ENCODE measurements at regions not wholly inside any gene's neighbourhood (a gene's known extent, or its start where the extent isn't known, plus 50 kb on each side); places are given as distances from the start of the nearest gene placed in this dataset.

DNA sequence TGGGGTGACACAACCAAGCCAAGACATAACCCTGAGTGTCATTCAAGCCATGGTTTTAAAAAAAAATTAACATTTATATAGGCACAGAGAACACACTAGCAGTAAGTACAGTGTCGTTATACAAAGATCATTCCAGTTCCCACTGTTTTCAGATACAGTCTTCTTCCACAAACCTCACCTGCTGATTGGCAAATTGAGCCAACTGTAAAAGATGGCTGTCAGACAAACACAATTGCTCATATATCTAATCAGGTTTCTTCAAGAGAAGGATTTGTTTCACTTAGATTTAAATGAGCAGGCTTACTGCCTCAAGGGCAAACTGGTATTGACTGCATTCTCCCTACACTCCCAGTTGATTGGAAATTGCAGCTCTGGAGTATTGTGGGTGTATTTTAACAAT, 308.9 kb downstream of the RBM26 start:
- no peaks in the 10 kb centered on the region for H3K4me1 ChIP-seq (replicated peaks in 1 of 4; ENCODE audit: control insufficient read depth in 3 of 4, insufficient read depth in 4 of 4, low read length in 3 of 4)
- no peak overlapping the region for H3K56ac ChIP-seq (replicated peaks; ENCODE audit: insufficient read length, low read depth, low read length)
- H3K4me2 ChIP-seq (ENCODE audit: insufficient read depth in 1 of 2, low read depth in 2 of 2, low read length in 2 of 2) = no peak overlapping the region
- no peak overlapping the region for H2AFZ ChIP-seq (ENCODE audit: low read length)
- no peaks in the 10 kb centered on the region for H4K20me1 ChIP-seq (replicated peaks in 1 of 2; ENCODE audit: control insufficient read depth in 1 of 2, insufficient read depth in 2 of 2, low read length in 2 of 2)
- no peak overlapping the region for H2BK5ac ChIP-seq (ENCODE audit: low read depth, low read length)
- no peak overlapping the region for H3K4me3 ChIP-seq (ENCODE audit: extremely low read depth in 1 of 4, insufficient read depth in 2 of 4, low read depth in 3 of 4, low read length in 4 of 4)
- no peaks in the 10 kb centered on the region for H3K36me3 ChIP-seq (ENCODE audit: control insufficient read depth in 2 of 4, insufficient read depth in 4 of 4, low read length in 3 of 4)
- no peak overlapping the region for H3K9ac ChIP-seq (replicated peaks in 1 of 4; ENCODE audit: extremely low read depth in 1 of 4, low read depth in 3 of 4, low read length in 3 of 4)
- POLR2A ChIA-PET (ENCODE audit: partially characterized antibody) = no interaction called here
- no peak overlapping the region for H4K91ac ChIP-seq (replicated peaks; ENCODE audit: insufficient read length, low read length)
- no peak overlapping the region for H4K8ac ChIP-seq (ENCODE audit: extremely low read depth, insufficient read depth, low read length)
- no peak overlapping the region for H3K27ac ChIP-seq (ENCODE audit: low read depth, low read length)
- no peaks in the 10 kb centered on the region for H3K79me1 ChIP-seq (ENCODE audit: low read depth, low read length)
- H2AK5ac ChIP-seq (ENCODE audit: low read depth, low read length) = no peak overlapping the region
- H3K4ac ChIP-seq (replicated peaks; ENCODE audit: insufficient read length, low read depth, low read length) = no peak overlapping the region
- 92% methylated on average over 1 of the region's 1 CpG; no CpG with 5 or more reads in 1 of the 2 experiments for WGBS, 2 experiments (ENCODE audit: extremely low coverage in 1 of 2, insufficient coverage in 1 of 2, insufficient read length in 1 of 2, insufficient replicate concordance in 2 of 2, low coverage in 1 of 2, low lambda C conversion rate in 2 of 2, missing lambda C conversion rate in 1 of 2)
- no peak overlapping the region for H4K5ac ChIP-seq (ENCODE audit: insufficient read length, low read depth, low read length)
- FAIRE-seq (no peak), DNase-seq (ENCODE audit: low read depth in 1 of 2, low spot score in 2 of 2) (no peak)
- no peaks in the 10 kb centered on the region for H3K79me2 ChIP-seq (ENCODE audit: control insufficient read depth in 1 of 2, insufficient read depth in 2 of 2, low read length in 2 of 2)
- peaks cover 0 to 1% (median 0%) of the 10 kb centered on the region in 4 experiments; a peak in 1 of 7 replicates for H3K27me3 ChIP-seq (replicated peaks in 1 of 4; ENCODE audit: control insufficient read depth in 3 of 4, extremely low read depth in 1 of 4, insufficient read depth in 3 of 4, low read length in 3 of 4)
- no peak overlapping the region for H2BK12ac ChIP-seq (ENCODE audit: low read depth, low read length)
- H2BK120ac ChIP-seq (replicated peaks; ENCODE audit: low read depth, low read length) = no peak overlapping the region
- no peaks in the 10 kb centered on the region for H3K23me2 ChIP-seq (ENCODE audit: low read depth, low read length)
- CTCF ChIA-PET (ENCODE audit: partially characterized antibody) = no interaction called here
- no peaks in the 10 kb centered on the region for H3K9me3 ChIP-seq (ENCODE audit: insufficient read depth in 2 of 2, low read depth in 1 of 2, low read length in 1 of 2)
- H3K23ac ChIP-seq (ENCODE audit: insufficient read length) = no peak overlapping the region
- no peak overlapping the region for H2BK20ac ChIP-seq (ENCODE audit: low read length)
- no peak overlapping the region for H3K18ac ChIP-seq (ENCODE audit: extremely low read depth, low read length)
- no peak overlapping the region for H3K14ac ChIP-seq (ENCODE audit: insufficient read length)
- no peak overlapping the region for H2BK15ac ChIP-seq (ENCODE audit: low read length)
- no peak for TF ChIP-seq TEAD4 (IDR thresholded peaks at IDR 0.05; ENCODE audit: low read depth, low read length)
- no peak for TF ChIP-seq POU5F1 (IDR thresholded peaks at IDR 0.05; ENCODE audit: low read depth, low read length)
- TF ChIP-seq POLR2A (IDR thresholded peaks at IDR 0.05; ENCODE audit: control extremely low read depth in 1 of 2, low read depth in 2 of 2, low read length in 2 of 2) = no peak
- TF ChIP-seq FOSL1 (IDR thresholded peaks at IDR 0.05; ENCODE audit: insufficient read depth, low read depth, low read length) = no peak
- no peak for TF ChIP-seq TBP (IDR thresholded peaks at IDR 0.05; ENCODE audit: low read depth, low read length)

Data from H1 (cell line).